Kidney epithelial cell (primary cell): ENCODE measurements at regions not wholly inside any gene's neighbourhood (a gene's known extent, or its start where the extent isn't known, plus 50 kb on each side); places are given as distances from the start of the nearest gene placed in this dataset.

Experiments
- DNase-seq: peaks from one replicate; pipeline ENCODE4 v3.0.0-alpha.2; 2010; ENCODE audit warnings: low read depth
- H3K27me3 ChIP-seq: 2 replicates; pipeline ENCODE4 v1.6.0; 2011; ENCODE audit warnings: low read length; ENCODE audit not compliant: control insufficient read depth, insufficient read depth
- H3K36me3 ChIP-seq: 2 replicates; pipeline ENCODE4 v1.5.1; 2011; ENCODE audit warnings: low read length; ENCODE audit not compliant: control insufficient read depth, insufficient read depth
- H3K4me3 ChIP-seq: 2 replicates; pipeline ENCODE4 v1.5.1; 2011; ENCODE audit warnings: low read depth, mild to moderate bottlenecking, control low read depth, low read length
- TF ChIP-seq, protein P1 (sequence below): IDR thresholded peaks from 2 replicates; pipeline ENCODE4 v1.5.1; 2011; ENCODE audit warnings: mild to moderate bottlenecking, moderate library complexity, low read length, control low read depth, inconsistent platforms; ENCODE audit not compliant: insufficient read depth, poor library complexity, severe bottlenecking

DNA sequence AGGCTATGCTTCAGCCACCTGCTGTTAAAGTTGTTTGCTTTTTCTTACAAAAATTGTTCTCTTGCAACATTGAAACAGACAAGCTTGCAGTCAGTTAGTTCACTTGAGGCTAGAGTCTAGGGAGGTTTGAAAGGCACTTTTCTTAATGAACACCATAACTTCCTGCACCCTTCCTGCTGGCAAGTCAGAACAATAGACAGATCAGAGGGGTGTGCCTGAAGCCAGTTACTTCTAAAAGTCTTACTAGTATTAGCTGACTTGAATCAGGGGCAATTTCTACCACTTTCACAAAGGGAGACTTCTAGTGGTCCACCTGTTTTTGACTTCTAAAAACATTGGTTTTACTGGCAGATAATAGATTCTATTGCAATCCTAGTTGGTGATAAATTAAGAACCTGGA, 367.4 kb upstream of the CDH20 start:
- H3K27me3 ChIP-seq, result no peaks in the 10 kb centered on the region
- TF ChIP-seq, protein P1, sequence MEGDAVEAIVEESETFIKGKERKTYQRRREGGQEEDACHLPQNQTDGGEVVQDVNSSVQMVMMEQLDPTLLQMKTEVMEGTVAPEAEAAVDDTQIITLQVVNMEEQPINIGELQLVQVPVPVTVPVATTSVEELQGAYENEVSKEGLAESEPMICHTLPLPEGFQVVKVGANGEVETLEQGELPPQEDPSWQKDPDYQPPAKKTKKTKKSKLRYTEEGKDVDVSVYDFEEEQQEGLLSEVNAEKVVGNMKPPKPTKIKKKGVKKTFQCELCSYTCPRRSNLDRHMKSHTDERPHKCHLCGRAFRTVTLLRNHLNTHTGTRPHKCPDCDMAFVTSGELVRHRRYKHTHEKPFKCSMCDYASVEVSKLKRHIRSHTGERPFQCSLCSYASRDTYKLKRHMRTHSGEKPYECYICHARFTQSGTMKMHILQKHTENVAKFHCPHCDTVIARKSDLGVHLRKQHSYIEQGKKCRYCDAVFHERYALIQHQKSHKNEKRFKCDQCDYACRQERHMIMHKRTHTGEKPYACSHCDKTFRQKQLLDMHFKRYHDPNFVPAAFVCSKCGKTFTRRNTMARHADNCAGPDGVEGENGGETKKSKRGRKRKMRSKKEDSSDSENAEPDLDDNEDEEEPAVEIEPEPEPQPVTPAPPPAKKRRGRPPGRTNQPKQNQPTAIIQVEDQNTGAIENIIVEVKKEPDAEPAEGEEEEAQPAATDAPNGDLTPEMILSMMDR, result no peak
- no peaks in the 10 kb centered on the region for H3K36me3 ChIP-seq
- no peak for DNase-seq
- H3K4me3 ChIP-seq, result no peak overlapping the region

DNA sequence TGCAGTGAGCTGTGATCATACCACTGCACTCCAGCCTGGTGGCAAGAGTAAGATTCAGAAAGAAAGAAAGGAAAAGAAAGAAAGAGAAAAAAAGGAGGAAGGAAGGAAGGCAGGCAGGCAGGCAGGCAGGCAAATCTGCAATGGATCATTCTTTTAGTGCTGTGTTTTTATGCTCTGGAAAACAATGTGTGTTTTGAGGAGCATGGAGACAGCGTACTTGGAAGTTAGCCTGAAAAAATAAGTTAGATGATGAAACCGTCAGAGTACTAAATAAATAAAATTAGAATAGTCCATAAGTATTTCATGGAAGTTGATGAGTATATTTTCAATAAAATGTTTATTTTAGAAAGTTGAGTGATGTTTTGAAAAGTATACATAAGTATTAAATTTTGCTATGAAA, 366.4 kb upstream of the CDH20 start:
- no peak for DNase-seq
- Histone ChIP-seq H3K27me3 (no peaks in the 10 kb centered on the region), H3K4me3 (no peak overlapping the region), H3K36me3 (no peaks in the 10 kb centered on the region)
- TF ChIP-seq, protein P1, result no peak

DNA sequence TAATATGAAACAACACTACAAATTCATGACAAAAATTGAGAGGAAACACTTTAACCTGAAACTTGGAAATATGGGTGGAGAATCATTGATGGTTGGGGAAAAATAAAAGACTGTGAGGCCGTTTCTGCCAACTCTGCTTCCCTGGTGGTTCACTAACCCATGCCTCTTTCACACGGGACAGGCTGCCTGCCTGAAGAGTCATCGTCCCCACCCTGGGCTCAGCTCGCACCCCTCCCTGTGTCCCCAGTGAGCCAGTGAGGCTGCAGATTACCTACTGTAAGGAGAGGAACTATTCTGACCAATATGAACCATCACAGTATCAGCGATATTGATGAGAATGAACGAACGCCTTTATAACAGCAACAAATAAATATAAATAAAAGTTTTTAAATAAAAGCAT, 357.8 kb upstream of the CDH20 start:
- TF ChIP-seq, protein P1, result no peak
- Histone ChIP-seq H3K36me3 (no peaks in the 10 kb centered on the region), H3K4me3 (no peak overlapping the region), H3K27me3 (no peaks in the 10 kb centered on the region)
- no peak for DNase-seq

DNA sequence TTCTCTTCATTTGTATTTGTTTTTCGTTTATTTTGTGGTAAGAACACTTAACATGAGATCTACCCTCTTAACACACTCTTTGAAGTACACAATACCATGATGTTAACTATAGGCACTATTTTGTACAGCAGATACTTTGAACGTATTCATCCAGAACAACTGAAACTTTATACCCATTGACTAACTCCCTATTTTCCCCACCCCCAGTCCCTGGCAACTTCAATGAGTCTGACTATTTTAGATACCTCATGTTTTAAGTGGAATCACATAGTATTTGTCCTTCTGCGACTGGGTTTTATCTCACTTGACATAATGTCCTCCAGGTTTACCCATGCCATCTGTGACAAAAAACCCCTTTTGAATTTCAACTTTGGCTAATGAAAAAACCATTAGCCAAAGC, 356.3 kb upstream of the CDH20 start:
- TF ChIP-seq, protein P1, result no peak
- no peaks in the 10 kb centered on the region for H3K36me3 ChIP-seq
- no peaks in the 10 kb centered on the region for H3K27me3 ChIP-seq
- no peak for DNase-seq
- no peak overlapping the region for H3K4me3 ChIP-seq

DNA sequence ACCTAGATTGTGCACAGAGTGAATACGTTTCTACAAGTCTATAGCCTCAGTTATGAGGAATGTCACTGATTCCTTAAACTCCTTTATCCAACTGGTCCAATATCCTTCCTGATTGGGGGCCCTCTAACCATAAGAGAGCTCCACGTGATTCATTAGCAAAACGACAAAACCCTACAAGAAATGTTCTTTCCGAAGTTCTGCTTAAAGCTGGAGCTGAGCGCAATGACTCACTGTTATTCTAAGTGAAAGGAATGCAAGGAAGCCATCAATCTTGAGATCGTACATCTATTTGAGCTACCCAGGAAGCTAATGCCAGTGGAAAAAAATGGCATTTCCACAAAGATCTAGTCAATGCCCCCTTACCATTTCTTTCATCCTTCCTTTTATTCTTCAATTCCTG, 354.9 kb upstream of the CDH20 start:
- Histone ChIP-seq H3K36me3 (no peaks in the 10 kb centered on the region), H3K4me3 (no peak overlapping the region), H3K27me3 (no peaks in the 10 kb centered on the region)
- TF ChIP-seq, protein P1, result no peak
- DNase-seq, result peak; percentile 91

DNA sequence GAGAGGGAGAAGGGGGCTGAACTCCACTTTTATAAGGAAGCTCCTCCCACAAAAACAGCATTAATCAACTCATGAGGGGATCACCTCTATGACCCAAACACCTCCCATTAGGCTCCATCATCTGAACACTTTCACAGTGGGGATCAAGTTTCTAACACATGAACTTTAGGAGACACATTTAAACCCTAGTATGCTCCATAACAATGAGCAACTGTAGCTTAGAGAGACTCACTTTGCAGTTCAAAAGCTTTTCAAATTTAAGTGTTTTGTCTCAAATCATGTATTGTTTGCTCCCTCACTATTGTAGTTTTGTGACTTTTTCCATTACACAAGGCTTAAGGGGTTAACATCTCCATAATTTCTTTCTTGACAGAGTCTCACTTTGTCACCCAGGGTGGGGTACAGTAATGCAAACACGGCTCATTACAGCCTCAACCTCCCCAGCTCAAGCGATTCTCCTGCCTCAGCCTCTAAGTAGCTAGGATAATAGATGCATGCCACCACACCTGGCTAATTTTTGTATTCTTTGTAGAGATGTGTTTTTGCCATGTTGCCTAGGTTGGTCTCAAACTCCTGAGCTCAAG, 352.7 kb upstream of the CDH20 start:
- DNase-seq, result no peak
- H3K4me3 ChIP-seq, result no peak overlapping the region
- TF ChIP-seq, protein P1, result no peak
- H3K27me3 ChIP-seq, result no peaks in the 10 kb centered on the region
- H3K36me3 ChIP-seq, result no peaks in the 10 kb centered on the region
